ENCODE measurements at regions not wholly inside any gene's neighbourhood (a gene's known extent, or its start where the extent isn't known, plus 50 kb on each side); places are given as distances from the start of the nearest gene placed in this dataset.
"Not testable (repeated sequence)": the region's sequence is repeated elsewhere in the genome, so short reads cannot be mapped to it uniquely, and the experiment has no call there.

- TF ChIP-seq, protein P1, sequence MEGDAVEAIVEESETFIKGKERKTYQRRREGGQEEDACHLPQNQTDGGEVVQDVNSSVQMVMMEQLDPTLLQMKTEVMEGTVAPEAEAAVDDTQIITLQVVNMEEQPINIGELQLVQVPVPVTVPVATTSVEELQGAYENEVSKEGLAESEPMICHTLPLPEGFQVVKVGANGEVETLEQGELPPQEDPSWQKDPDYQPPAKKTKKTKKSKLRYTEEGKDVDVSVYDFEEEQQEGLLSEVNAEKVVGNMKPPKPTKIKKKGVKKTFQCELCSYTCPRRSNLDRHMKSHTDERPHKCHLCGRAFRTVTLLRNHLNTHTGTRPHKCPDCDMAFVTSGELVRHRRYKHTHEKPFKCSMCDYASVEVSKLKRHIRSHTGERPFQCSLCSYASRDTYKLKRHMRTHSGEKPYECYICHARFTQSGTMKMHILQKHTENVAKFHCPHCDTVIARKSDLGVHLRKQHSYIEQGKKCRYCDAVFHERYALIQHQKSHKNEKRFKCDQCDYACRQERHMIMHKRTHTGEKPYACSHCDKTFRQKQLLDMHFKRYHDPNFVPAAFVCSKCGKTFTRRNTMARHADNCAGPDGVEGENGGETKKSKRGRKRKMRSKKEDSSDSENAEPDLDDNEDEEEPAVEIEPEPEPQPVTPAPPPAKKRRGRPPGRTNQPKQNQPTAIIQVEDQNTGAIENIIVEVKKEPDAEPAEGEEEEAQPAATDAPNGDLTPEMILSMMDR (IDR thresholded peaks at IDR 0.05; ENCODE audit: control insufficient read depth, insufficient read depth, low read depth, low read length, missing control alignments): no peak
- DNase-seq (ENCODE audit: low read depth): no peak
These were observed 80.8 kb upstream of the ACSL1 start for GRCh38 chr4:184906480-184907097.

DNA sequence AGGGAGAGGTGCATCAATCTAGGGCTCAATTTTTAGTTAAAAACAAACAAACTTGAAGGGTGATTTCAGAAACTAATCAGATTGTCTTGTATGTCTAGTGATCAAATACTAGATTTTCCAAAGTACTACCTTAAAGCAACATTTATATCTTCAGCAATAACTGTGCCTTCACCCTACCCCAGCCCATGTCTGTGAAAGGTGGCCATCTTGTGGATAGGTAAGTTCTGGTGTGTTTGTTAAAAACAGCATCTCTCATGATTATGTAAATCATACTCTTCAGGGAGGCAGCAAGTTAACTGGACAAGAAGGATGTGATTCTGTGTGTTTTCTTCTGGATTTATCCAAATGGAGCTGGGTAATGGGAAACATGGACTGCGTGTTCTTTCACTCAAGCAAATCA is 81.4 kb upstream of the ACSL1 start:
- no peak overlapping the region for H3K4me3 ChIP-seq (ENCODE audit: control insufficient read depth, low read depth, low read length)
- no peak for DNase-seq (ENCODE audit: low read depth)
- TF ChIP-seq, protein P1 (IDR thresholded peaks at IDR 0.05; ENCODE audit: control insufficient read depth, insufficient read depth, low read depth, low read length, missing control alignments): no peak

More at GRCh38 chr4:184906480-184907097, 80.8 kb upstream of the ACSL1 start:
- H3K4me3 ChIP-seq (ENCODE audit: control insufficient read depth, low read depth, low read length): no peak overlapping the region

DNA sequence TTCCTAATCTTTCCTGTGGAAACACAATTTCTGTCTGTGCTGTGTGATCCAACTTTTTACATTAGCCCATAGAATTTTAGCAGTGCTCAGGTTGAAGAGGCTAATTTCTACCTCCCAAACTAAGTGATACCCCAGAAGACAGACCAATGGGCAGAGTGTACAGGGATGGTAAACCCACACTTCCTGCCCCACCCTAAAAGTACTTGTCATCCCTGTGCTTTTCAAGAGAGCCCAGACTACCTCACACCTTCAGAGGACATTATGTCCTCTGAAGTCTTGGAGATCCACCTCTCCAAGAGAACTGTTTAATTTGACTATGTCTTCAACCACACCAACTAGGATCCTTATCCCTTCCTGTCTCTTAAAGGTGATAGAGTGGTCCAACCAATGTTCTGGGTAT is 82.0 kb upstream of the ACSL1 start:
- TF ChIP-seq, protein P1 (IDR thresholded peaks at IDR 0.05; ENCODE audit: control insufficient read depth, insufficient read depth, low read depth, low read length, missing control alignments): no peak
- no peak for DNase-seq (ENCODE audit: low read depth)
- no peak overlapping the region for H3K4me3 ChIP-seq (ENCODE audit: control insufficient read depth, low read depth, low read length)

DNA sequence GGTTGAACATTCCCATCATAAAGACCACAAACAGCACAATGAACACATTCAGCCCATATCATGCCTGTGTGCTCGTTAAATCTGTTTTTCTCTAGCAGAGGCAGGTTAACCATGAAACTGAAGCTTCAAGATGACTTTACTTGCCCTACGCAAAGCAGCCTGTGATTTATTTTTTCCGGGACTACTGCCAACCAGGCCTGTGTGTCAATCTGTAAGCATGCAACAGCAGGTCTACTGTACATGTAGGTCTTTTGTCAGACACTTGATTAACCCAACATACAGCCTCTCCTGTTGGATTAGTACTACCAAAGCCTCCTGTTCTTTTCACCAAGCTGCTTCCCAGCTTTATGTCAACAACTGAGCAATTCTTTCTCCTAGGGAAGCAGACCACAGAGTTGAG is 85.5 kb upstream of the ACSL1 start:
- peak; percentile 5 for DNase-seq (ENCODE audit: low read depth)
- TF ChIP-seq, protein P1 (IDR thresholded peaks at IDR 0.05; ENCODE audit: control insufficient read depth, insufficient read depth, low read depth, low read length, missing control alignments): no peak

GRCh38 chr4:184913356-184914143 is 87.8 kb upstream of the ACSL1 start:
- TF ChIP-seq, protein P1 (IDR thresholded peaks at IDR 0.05; ENCODE audit: control insufficient read depth, insufficient read depth, low read depth, low read length, missing control alignments): no peak
- no peak overlapping the region for H3K4me3 ChIP-seq (ENCODE audit: control insufficient read depth, low read depth, low read length)
- DNase-seq (ENCODE audit: low read depth): no peak

More for the DNA sequence above, 85.5 kb upstream of the ACSL1 start:
- no peak overlapping the region for H3K4me3 ChIP-seq (ENCODE audit: control insufficient read depth, low read depth, low read length)

GRCh38 chr4:184918799-184919198 is 93.0 kb upstream of the ACSL1 start:
- DNase-seq (ENCODE audit: low read depth); H3K4me3 ChIP-seq (ENCODE audit: control insufficient read depth, low read depth, low read length): not testable (repeated sequence)

DNA sequence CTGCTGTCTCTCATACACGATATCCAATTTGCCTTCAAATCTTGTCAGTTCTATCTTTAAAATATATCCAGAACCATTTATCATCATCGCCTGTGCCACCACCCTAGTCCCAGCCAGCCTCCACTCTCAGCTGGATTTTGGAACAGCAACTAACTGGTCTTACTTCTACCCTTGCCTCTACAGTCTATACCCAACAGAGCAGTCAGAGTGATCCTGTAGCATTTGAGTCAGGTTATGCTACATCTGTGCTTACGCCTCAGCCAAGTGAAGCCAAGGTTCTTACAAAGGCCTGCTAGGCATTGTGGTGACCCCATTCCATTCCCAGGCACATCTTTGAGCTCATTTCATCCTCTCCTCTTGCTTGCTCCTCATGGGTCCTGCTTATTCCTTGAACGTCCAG is 95.7 kb upstream of the ACSL1 start:
- TF ChIP-seq, protein P1 (IDR thresholded peaks at IDR 0.05; ENCODE audit: control insufficient read depth, insufficient read depth, low read depth, low read length, missing control alignments): no peak
- DNase-seq (ENCODE audit: low read depth): no peak
- H3K4me3 ChIP-seq (ENCODE audit: control insufficient read depth, low read depth, low read length): no peak overlapping the region

Measured in AG09309 (cell line).